NT2/D1 (cell line): ENCODE measurements at regions not wholly inside any gene's neighbourhood (a gene's known extent, or its start where the extent isn't known, plus 50 kb on each side); places are given as distances from the start of the nearest gene placed in this dataset.

Source experiments
- SUZ12 ChIP-seq: IDR thresholded peaks from 2 replicates; pipeline ENCODE4 v1.6.1; 2011; ENCODE audit not compliant: insufficient read length, insufficient read depth; ENCODE audit errors: extremely low read depth
- YY1 ChIP-seq: IDR thresholded peaks from 2 replicates; pipeline ENCODE4 v1.6.1; 2011; ENCODE audit not compliant: insufficient read length, insufficient read depth
- ZNF274 ChIP-seq: IDR thresholded peaks from 2 replicates; pipeline ENCODE4 v1.6.1; 2011; ENCODE audit warnings: mild to moderate bottlenecking, low read depth, low read length

- TF ChIP-seq ZNF274 (no peak), YY1 (no peak), SUZ12 (no peak)
These were observed 500.4 kb upstream of the PAPPA start for GRCh38 chr9:115653171-115653606.
